ENCODE measurements at regions not wholly inside any gene's neighbourhood (a gene's known extent, or its start where the extent isn't known, plus 50 kb on each side); places are given as distances from the start of the nearest gene placed in this dataset.

DNA sequence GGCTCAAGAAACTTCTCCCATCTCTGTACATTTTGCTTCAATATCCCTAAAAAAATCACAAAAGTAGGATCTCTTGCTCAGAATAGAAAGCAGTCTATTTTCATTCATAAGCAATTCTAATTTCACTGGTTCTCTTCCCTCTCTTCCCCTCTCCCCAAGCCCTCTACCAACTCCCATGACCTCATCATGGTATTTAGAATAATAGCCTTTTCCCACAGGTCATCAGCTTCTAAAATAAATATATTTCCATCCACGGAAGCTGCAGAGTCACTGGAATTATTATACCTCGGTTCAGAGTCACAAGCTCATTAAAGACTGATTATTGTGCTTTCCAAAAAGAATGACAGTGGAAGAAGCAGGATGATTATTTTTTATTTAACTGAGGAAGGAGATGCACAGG lies 84.2 kb upstream of the ADRA1B start:
- intact Hi-C loops (cut with micrococcal nuclease; ENCODE audit: unreplicated experiment) = no loop called here
- no peak overlapping the region for H3K4me2 ChIP-seq (ENCODE audit: control insufficient read depth, insufficient read depth)
- 0% methylated on average over 2 of the region's 2 CpGs for WGBS (ENCODE audit: insufficient coverage, insufficient replicate concordance, low lambda C conversion rate, missing lambda C conversion rate)
- TF ChIP-seq ZNF592 (IDR thresholded peaks at IDR 0.05) (no peak), MEF2A (IDR thresholded peaks at IDR 0.05; ENCODE audit: insufficient read depth, low read depth, low read length) (no peak), HDAC6 (IDR thresholded peaks at IDR 0.05; ENCODE audit: unreplicated experiment) (no peak), TCF3 (IDR thresholded peaks at IDR 0.05; ENCODE audit: borderline replicate concordance, insufficient read depth, low read depth, low read length) (no peak), IRF3 (IDR thresholded peaks at IDR 0.05) (no peak), TCF12 (IDR thresholded peaks at IDR 0.05; ENCODE audit: low read depth, low read length) (no peak), MXI1 (IDR thresholded peaks at IDR 0.05; ENCODE audit: low read depth, low read length) (no peak), NBN (IDR thresholded peaks at IDR 0.05) (no peak), TBL1XR1 (IDR thresholded peaks at IDR 0.05; ENCODE audit: low read depth, low read length) (no peak), SUPT20H (IDR thresholded peaks at IDR 0.05; ENCODE audit: borderline replicate concordance, control insufficient read depth, low read depth, low read length) (no peak), RAD21 (IDR thresholded peaks at IDR 0.05; ENCODE audit: insufficient read depth, low read depth, low read length) (no peak), MEF2B (IDR thresholded peaks at IDR 0.05; ENCODE audit: partially characterized antibody, poor library complexity, severe bottlenecking) (no peak), SMAD1 (IDR thresholded peaks at IDR 0.05; ENCODE audit: low read depth, partially characterized antibody) (no peak), RB1 (IDR thresholded peaks at IDR 0.05; ENCODE audit: borderline replicate concordance) (no peak), IKZF1 (conservative IDR thresholded peaks at IDR 0.05) (no peak), YY1 (IDR thresholded peaks at IDR 0.05; ENCODE audit: low read depth, low read length) (no peak)
- H3K36me3 ChIP-seq (ENCODE audit: control insufficient read depth in 2 of 2, insufficient read depth in 2 of 2, low read length in 1 of 2) = no peaks in the 10 kb centered on the region
- H2AFZ ChIP-seq (ENCODE audit: control insufficient read depth, low read depth, low read length) = no peak overlapping the region
- no peak for FAIRE-seq
- in situ Hi-C loops (cut with MboI) = no loop called here
- ChIA-PET RAD21 (ENCODE audit: unreplicated experiment) (no interaction called here), POLR2A (no interaction called here), CTCF (no interaction called here), SMC1A (ENCODE audit: uncharacterized antibody, unreplicated experiment) (no interaction called here)
- H4K20me1 ChIP-seq (ENCODE audit: control insufficient read depth, insufficient read depth) = no peaks in the 10 kb centered on the region
- no peak for DNase-seq (ENCODE audit: low read depth, low spot score)
- H3K27me3 ChIP-seq (replicated peaks in 1 of 2; ENCODE audit: control insufficient read depth in 2 of 2, insufficient read depth in 2 of 2, low read length in 1 of 2) = peaks cover 0 to 2% of the 10 kb centered on the region in 2 experiments; a peak in 1 of 4 replicates
- no TSS peak for BruUV-seq (replicated peaks)
- peaks cover 3% of the 10 kb centered on the region; the same call in 2 of the 3 replicates for H3K9me3 ChIP-seq (replicated peaks; ENCODE audit: control insufficient read depth, insufficient read depth, low read length)
- H3K79me2 ChIP-seq (ENCODE audit: control insufficient read depth, insufficient read depth, low read length) = no peaks in the 10 kb centered on the region
- no peak overlapping the region for H3K4me3 ChIP-seq
- no peak overlapping the region for H3K27ac ChIP-seq (ENCODE audit: control insufficient read depth, insufficient read depth)
- H3K4me1 ChIP-seq (ENCODE audit: control insufficient read depth, insufficient read depth, low read length) = no peaks in the 10 kb centered on the region
- H3K9ac ChIP-seq (ENCODE audit: control insufficient read depth, insufficient read depth, low read length) = no peak overlapping the region
- no peak for ATAC-seq

Data from GM12878 (cell line).